ENCODE measurements at regions not wholly inside any gene's neighbourhood (a gene's known extent, or its start where the extent isn't known, plus 50 kb on each side); places are given as distances from the start of the nearest gene placed in this dataset.

DNA sequence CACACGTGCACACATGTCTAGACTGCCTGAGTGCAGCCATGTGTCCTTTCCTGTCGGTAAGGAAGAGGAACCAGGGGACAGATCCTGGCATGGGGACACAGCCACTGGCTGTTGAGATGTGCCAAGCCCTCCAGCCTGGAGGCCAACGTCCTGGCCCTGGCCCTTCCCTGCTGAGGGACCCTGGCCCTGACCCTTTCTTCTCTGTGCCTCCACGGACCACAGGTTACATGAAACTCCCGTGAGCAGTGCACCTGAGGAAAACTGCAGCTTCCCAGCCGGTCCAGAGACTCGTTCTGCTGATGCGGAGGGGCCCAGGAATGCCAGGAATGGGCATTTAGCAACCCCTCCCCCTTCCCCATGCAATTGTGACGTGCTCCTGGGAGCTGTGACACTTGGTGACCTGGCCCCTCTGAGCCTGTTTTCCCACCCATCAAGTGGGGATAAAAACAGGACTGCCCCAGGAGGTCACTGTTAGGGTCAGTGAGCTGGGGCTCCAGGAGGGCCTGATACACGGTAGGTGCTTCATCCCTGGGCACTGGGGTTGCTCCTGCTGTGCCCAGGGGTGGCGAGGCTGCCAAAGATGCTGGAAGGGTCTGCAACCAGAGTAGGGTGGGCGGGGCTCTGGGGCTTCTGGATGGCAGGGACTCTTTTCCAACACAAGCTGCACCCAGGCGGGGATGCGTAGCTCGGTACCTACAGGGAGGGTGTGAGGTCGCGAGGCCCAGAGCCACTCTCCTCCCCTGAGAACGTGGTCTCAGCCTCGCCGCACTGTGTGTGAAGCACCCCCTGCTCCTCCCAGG is 151.5 kb downstream of the C9orf50 start:
- DNase-seq = no peak

DNA sequence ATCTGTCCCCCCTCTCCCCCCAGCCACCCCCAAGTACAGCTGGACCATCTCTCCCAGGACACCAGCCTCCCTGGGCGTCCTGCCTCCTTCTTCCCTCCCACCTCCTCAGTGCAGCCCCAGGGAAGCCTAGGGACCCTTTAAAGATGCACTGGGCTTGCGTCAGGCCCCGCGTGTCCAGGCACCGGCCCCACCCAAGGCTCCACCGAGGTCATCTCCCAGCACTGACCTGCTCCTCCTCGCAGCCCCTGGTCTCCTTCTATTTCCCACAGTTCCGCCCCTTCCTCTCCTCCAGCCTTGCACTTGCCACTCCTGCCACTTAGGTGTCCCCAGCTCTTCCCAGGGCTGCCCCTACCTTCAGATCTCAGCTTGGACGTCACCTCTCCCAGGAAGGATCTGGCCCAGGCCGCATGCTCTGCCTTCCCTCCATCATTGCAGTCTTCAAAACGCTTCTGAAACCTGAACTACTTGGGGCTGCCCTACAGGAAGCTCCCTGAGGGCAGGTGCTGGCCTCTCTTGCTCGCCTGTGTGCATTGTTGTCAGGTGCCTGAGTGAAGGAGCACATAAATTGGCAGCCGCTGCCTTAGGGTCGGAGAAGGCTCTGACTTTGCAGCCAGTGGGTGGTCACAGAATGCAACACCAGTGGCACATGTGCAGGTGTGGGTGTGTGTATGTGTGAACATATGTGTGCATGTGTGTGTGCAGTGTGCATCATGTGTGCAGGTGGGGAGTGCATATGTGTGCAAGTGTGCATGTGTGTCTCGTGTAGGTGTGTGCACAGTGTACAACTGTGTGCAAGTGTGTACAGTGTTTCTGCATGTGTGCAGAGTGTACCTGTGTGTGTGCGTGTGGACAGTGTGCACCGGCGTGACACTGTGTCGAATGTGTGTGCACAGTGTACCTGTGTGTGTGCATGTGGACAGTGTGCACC is 152.9 kb downstream of the C9orf50 start:
- no peak for DNase-seq

- DNase-seq = no peak
Measured at GRCh38 chr9:129467004-129467588, 153.8 kb downstream of the C9orf50 start.

DNA sequence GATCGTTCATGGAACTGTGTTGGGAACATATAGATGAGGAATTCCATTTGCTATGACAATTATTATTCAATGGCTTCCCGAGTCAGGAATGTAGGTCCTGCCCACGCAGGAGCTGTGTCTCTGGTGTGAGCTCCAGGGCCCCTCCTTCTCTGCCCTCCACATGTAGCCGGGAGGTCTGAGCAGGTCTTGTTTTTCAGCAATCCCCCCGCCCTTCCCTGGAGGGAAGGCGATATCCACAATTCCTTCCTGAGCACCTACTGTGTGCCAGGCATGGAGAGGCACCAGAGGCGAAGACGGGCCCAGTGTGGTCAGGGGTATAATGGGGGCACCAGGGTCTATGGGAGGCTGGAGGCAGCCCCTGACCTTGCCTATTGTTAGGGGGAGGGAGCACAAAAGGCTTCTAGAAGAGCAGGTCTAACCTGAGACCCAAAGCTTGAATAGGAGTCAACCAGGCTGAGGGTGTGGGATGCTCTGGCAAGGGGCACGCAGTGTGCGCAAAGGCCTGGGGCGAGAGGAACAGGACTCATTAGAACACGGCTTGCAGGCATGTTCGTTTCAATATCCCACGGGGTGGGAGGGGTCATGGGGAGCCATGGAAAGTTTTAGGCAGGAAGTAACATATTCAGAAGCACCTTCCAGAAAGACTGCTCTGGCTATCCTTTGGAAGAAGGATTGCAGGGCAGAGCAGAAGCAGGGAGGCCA is 154.9 kb downstream of the C9orf50 start:
- DNase-seq = no peak

GRCh38 chr9:129464972-129465833 is 155.7 kb downstream of the C9orf50 start:
- DNase-seq = no peak

- no peak for DNase-seq
Measured at GRCh38 chr9:129463994-129464393, 156.9 kb downstream of the C9orf50 start.

GRCh38 chr9:129463477-129463876 is 157.4 kb downstream of the C9orf50 start:
- DNase-seq = no peak

- DNase-seq = no peak
Measured at GRCh38 chr9:129462360-129462759, 158.5 kb downstream of the C9orf50 start.

DNA sequence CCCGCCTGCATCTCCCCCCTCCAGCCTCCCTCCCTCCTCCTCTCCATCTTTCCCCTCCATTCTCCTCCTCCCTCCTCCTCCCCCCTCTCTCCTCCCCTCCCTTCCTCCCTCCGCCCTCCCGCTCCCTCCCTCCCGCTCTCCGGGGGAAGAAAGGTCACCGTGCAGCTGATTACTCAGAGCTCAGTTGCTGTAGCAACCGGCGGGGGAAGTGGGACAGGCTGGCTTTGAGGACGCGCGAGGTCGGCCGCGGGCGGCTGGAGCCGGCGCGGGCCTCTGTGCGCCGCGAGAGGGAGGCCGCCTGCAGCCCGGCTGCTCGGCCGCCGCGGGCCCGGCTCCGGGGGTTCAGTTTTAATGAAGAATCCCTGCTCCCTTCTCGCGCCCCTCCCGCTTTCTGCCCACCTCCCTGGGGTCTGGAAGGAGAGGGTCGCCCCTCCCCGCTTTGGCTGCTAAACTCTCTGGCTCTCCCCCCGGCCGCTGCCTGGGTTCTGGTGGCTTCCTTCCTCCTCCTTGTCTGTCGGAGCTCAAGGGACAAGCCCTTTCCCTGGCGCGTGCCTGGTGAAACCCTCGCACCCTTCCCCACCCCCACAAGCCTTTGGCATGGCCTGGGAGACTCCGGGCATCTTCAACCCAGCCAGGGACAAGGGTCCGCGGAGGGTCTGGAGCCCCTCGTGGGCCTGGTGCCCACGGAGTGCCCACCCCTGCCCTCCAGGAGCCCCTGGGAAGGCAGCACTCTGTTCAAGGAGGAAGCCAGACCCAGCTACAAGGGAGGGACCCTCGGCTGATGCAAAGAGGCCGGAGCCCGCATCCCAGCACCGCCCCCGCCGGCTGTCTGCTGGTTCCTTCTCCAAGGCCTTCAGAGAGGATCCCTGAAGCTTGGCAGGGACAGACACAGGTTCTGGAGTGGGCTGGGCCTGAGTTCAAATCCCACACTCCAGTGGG is 160.3 kb downstream of the C9orf50 start:
- DNase-seq = peak; percentile 90

- DNase-seq = peak; percentile 70
Measured at GRCh38 chr9:129459547-129460322, 161.2 kb downstream of the C9orf50 start.

DNA sequence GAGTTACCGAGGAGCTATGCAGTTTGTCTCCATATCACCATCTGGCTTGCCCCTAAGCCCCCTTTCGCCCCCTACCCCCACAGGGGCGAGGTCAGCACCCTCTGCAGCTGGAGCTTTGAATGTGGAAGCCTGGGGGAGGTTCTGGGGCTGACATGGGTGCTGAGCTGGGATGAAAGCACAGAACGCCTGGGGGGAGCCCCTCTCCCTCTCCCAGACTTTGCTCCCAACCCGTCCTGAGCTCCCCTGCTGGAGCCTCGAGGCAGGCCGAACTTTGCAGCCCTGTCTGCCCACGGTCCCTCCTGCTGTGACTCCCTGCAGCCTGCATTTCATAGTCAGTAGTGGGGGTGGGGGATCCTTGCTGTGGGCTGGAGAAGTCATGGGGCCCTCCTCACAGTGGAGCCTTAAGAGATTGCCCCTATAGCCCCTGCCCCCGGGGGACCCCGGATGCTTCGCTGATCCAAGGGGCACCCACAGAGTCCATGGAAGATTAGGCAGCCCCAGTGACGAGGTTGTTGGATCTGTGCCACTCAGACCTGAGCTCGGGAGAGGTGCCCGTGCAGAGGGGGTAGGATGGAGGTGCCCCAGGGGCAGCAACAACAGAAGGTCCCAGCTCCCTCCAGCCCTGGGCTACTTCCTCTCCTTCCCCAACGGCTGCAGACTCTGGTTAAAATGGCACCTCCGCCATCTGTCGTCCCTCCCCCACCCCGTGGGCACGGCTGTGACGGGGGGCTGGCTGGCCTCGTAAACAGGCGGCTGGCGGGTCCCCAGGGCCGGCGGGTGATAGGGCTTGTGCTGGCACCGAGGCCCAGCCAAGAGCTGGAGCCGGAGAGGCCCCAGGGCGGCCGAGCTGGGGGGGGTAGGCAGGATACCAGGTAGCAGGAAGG is 162.0 kb downstream of the C9orf50 start:
- peak; percentile 58 for DNase-seq

- peak; percentile 68 for DNase-seq
Measured at GRCh38 chr9:129458155-129458661, 162.7 kb downstream of the C9orf50 start.

GRCh38 chr9:129457325-129457779 is 163.5 kb downstream of the C9orf50 start:
- no peak for DNase-seq

GRCh38 chr9:129456549-129457324 is 164.2 kb downstream of the C9orf50 start:
- DNase-seq = no peak

- DNase-seq = no peak
Measured at GRCh38 chr9:129455151-129455995, 165.5 kb downstream of the C9orf50 start.

DNA sequence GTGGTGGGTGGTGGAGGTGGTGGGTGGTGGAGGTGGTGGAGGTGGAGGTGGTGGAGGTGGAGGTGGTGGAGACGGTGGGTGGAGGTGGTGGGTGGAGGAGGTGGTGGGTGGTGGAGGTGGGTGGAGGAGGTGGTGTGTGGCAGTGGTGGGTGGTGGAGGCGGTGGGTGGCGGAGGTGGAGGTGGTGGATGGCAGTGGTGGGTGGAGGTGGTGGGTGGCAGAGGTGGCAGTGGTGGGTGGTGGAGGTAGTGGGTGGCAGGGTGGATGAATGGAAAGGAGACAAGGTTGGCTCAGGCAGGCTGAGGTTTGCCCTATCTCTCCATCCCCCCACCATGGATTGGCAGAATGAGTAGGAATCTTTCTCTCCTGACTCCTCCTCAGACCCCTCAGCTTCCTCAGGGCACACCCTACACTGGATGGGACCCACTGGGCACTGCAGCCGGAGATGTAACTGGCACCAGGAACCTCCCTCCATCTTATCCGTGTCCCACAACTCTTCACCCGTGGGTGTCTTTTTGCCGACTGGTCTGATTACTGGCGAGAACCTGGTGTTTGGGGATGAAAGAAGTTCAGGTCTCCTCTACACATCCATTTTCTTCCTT is 166.3 kb downstream of the C9orf50 start:
- no peak for DNase-seq

Measured in stimulated activated CD8-positive, alpha-beta memory T cell treated with anti-CD3 and anti-CD28 coated beads, Interleukin-4, amount 100 ng/mL, for 48 hours (primary cell).